Fibroblast of the conjunctiva (primary cell): ENCODE measurements at regions not wholly inside any gene's neighbourhood (a gene's known extent, or its start where the extent isn't known, plus 50 kb on each side); places are given as distances from the start of the nearest gene placed in this dataset.

Experiments
- DNase-seq: peaks from one replicate; pipeline ENCODE4 v3.0.0-alpha.2; 2010; ENCODE audit warnings: low read depth

DNA sequence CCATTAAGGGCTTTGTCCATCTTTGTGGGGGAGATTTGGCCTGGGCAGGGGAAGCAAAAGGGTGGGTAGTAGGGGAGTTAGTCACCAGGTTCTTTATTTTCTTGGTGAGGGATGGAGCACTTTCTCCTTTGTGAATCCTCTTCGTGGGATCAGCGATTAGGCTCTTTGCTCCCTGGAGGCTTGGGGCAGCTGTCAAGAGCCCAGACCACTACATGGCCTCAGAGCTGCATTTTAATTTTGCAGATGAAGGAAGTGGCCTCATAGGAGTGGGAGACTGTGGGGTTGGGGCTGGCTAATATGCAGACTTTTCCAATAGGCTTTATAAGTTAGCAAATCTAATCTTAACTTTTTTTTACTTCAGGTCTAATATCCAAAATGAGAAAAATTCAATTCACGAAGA, 168.1 kb upstream of the DEFB112 start:
- no peak for DNase-seq

DNA sequence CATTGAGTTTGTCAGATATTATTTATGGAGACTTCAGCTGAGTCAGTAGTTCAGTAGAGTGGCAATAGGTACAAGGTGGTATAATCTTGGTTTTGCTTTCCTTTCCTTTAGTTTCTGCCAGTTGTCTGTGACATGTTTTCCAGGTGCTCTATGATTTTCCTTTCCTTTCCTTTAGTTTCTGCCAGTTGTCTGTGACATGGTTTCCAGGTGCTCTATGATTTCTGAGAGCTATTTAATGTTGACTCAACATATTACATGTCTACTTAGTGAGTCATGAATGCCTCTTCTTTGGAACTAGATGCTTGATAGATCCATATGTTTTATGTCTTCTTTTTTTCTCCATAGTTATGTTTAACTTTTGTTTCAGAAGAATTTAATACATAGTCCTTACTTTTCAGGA, 186.4 kb upstream of the DEFB112 start:
- no peak for DNase-seq

DNA sequence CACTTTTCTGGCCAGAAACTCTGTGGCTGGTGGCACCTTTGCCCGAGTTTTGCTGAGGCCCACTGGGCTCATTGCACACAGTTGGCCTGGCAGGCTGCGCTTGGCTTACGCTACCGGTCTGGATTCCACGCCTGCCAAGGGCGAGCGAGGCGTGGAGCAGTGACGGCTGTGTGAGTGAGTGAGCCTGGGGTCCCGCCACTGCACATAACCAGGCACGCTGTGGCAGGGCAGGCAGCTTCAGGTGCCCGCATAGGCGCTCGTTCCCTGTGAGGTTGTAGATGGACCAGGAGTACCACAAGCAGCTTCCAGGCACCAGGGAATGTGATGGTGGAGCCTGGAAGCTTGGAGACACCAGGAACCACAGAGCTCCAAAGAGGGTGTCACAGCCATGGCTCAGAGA, 190.1 kb upstream of the DEFB112 start:
- DNase-seq = no peak

DNA sequence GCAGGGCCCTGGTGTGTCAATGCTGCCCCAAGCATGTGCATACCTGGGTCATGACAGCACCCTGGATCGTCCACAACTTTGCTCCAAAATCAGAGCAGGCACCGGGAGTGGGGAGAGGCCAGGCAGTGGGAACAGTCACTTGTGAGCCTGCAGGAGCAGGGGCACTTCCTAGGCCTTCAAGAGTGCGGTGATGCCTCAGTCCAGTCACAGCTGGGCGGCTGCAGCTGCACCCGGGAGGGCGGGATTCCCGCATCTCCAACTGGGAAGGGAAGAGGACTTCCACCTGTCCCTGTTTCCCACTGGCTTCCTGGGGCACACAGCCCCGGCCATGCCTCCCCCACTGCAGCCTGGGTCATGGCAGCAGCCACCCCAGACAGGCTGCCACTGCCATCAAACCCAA, 191.3 kb upstream of the DEFB112 start:
- DNase-seq = no peak

DNA sequence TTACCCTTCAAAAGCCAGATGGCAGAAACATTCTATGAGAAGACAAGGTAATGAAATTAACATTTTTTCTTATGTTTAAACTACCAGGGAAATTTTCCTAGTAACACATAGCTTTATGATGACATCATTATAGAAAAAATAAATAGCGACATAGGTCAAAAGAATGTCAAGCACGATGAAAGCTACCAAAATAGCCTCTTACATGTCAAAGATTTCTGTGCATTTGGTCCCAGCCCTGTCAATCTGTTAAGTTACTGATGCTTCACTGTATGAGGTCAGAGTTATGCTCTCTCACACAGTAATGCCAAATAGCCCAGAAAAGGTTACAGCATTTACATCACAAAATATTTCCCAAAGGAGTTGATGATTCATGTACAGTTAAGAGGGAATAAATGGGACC, 199.8 kb upstream of the DEFB112 start:
- DNase-seq = no peak

DNA sequence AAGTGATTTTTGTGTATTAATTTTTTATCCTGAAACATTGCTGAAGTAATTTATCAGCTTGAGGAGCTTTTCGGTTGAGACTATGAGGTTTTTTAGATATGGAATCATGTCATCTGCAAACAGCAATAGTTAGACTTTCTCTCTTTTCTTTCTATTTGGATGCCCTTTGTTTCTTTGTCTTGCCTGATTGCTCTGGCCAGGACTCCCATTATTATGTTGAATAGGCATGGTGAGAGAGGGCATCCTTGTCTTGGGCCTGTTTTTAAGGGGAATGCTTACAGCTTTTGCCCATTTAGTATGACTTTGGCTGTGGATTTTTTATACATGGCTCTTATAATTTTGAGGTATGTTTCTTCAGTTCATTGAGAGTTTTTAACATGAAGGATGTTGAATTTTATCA, 207.6 kb upstream of the DEFB112 start:
- DNase-seq = no peak

DNA sequence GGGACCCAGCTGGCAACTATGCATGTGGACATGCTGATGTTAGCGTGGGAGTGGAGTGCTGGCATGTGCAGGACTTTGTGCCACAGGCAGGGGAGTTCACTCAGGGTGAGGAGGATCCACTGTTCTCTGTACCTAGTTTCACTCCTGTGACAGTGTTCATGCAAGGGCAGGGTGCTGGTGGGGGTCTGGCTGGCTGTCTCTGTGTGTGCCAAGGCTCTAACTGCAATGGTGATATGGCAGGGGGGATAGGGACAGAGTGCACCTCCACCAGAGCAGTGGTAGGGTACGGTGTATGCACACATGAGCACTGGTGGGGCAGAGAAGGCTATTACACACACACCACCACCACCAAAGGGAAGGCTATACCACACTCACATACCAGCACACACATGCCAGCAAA, 210.2 kb upstream of the DEFB112 start:
- DNase-seq = no peak

DNA sequence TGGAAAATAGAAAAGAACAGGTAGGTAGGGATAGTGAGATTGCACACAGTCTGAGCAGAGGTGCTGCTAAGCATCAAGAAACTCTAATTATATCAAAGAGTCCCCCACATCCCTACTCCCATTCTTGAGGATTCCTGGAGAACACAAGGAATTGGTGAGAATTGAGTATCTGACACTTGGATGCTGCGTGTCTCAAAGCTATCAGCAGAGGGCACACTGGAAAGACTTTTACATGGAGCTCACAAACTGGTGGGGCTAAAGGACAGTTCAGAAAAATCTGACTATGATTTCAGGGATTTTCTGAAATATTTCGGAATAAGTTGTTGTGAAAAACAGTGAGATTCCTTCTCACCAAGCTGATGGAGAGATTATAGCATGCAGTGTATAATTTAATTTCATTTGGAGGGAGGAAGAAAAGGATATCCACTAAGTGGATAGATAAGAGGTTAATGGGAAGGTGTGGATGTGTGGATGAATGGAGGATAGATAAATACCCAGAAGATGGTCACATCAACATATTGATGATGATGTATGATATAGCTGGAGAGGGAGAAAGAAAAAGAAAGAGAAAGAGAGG, 215.4 kb upstream of the DEFB112 start:
- DNase-seq = no peak

DNA sequence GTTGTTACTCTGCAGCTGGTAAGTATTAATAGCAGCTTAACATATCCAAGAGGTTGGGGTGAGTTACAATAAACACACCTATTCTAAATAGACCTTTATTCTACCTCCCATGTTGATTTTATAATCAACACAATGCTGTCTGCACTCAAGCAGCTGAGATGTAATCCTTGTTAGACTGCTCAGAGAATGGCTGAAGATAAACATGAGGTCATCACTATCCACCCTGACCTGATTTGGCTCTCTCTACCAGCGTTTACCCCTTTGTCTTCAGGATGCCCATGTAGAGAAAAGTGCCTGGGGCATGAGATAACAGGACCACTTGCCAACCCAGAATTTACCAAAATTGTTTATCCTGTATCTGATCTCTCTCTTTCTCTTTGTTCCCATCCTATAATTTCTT, 220.7 kb upstream of the DEFB112 start:
- DNase-seq = no peak

DNA sequence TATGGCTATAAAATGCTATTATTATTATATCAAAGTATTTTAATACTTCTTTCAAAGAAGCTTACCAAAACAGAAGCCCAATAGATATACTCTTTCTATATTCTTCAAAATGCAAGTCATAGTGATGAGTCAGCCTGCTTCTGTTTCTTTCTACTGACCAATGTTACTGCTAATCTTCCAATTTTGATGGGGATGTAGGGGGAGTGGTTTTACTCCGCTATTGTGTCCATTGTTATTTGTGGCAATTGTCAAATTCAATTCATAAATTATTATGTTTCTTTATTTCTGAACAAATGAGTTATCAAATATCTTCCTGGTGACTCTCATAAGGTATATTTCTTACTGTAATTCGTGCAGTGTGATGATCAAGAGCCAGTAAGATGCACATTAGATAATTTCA, 221.5 kb upstream of the DEFB112 start:
- DNase-seq = no peak

DNA sequence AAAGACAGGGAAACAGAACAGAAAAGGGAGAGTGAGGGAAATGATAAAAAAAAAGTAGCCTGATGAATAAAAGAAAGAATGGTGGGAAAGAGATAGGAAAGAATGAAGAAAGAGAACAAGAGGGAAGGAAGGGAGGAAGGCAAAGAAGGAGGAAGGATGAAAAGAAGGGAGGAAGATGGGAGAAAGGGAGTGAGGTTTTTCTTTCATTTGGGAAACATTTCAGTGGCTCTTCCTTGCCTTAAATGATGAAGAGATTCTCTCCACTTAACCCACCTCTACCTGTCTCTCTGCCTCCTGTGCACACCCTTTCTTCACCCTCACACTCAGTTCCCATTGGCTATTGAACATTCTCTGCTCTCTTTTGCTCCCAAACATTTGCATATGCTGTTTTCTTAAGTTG, 222.1 kb upstream of the DEFB112 start:
- no peak for DNase-seq

DNA sequence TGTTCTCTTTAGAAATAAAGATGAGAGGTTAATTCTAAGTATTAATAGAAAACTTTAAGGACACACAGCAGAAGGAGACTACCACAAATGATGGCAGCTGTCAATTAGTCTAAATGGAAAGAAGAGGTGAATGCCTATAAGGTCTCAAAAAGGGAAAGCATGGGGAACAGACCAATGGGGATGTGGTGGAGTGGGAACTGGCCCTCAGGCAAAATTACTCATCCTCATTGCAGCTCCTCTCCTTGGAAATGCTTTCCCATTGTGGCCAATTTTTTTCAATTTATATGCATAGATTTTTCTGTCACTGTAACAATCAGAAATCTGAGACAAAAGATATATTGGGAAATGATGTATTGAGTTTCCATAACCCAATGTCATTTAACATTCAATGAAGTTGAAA, 222.9 kb upstream of the DEFB112 start:
- DNase-seq = no peak

DNA sequence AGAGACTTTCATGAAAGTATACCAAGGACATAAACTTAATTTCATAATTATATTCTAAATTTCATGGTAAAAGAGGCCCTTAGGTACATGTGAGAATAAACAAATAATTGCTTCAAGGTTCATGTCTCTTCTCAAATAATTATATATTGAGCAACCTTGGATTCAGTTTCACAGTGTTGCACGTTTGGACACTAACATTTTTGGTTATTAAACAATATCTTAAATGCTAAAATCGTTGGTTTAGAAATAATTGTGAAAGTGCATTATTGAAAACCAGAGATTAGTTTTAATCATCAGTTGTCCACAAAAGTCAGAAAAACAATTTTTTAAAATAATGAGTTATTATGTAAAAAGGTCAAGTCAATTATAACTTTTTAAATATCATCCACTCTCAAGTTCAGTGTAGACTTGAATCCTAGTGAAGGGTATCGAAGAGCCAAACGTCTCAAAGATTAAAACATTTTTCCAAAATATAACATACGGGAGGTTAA, 227.1 kb upstream of the DEFB112 start:
- DNase-seq = no peak

DNA sequence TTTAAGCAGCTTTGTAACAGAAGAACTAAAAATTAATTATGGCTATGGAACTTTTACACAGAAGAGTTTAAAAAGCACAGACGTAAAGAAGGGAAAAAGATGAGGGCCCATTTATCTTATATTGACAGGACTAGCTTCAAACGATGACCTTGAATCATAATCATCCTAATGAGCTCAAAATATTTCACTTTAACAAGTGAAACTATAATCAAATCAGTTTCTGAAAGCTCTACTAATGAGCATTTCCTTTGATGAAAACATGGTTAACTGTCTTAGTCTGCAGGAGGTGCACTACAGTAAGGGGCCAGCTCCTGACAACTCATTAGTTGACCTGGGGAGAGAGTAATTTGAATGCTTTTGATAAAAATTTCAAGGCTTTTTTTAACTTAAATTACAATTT, 228.0 kb upstream of the DEFB112 start:
- DNase-seq = no peak

DNA sequence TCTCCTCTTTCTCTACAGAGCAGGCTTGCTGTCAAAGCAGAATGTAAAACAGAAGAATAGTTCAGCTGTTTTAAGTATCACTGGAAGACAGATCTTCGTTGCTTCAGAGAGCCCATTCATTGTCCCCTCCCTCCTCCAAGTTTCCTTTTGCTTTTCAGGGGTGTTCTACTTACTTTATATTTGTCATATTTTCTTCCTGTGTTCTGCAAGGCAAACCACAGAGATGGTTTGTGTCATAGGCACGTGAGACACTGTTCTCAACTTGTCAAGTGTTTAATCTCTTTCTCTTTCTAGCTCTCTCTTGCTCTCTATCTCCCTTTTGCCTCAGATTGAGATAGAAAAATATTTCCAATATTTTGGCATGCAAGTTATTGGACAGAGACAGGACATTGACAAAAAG, 228.9 kb upstream of the DEFB112 start:
- no peak for DNase-seq

DNA sequence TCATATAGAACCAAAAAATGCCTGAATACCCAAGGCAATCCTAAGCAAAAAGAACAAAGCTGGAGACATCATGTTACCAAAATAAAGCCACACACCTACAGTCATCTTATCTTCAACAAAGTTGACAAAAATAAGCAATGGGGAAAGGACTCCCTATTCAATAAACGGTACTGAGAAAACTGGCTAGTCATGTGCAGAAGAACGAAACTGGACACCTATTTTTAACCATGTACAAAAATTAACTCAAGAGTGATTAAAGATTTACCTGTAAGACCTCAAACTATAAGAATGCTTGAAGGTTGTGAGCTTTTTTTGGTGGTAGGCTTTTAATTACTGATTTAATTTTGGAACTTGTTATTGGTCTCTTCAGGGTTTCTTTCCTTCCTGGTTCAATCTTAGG, 236.0 kb upstream of the DEFB112 start:
- no peak for DNase-seq

DNA sequence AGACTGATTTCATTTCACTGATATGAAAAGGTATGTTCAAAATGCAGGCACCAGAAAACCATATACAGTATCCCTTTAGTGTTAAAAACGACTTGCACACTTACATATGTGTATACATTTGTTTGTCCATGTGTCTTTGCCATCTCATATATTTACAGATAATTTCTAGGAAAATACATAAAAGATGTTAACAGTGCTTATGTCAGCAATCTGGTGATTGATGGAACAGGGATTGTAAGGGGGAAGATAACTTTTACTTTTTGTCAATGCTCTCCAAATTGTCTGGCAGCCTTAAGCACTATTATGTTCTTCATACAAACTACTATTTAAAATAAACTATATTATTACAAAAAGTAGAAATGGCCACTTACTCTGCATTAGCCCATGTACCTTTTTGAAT, 238.5 kb upstream of the DEFB112 start:
- no peak for DNase-seq

DNA sequence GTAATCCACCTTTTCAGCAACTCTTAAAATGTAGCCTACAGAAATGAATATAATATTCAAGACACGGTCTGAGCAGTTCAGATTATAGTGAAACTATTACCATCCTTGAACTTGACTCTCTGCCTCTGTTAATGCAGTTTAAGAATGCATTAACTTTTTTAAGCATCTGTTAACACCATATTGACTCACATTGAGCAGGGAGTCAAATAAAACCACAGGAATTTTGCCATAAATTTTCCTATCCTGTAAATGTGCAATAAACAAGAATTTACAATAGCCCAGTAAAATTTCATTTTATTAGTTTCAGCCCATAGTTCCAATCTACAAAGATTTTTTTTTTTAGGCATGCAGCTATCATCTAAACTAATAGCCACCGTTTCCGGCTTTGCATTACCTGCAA, 239.2 kb upstream of the DEFB112 start:
- DNase-seq = no peak

DNA sequence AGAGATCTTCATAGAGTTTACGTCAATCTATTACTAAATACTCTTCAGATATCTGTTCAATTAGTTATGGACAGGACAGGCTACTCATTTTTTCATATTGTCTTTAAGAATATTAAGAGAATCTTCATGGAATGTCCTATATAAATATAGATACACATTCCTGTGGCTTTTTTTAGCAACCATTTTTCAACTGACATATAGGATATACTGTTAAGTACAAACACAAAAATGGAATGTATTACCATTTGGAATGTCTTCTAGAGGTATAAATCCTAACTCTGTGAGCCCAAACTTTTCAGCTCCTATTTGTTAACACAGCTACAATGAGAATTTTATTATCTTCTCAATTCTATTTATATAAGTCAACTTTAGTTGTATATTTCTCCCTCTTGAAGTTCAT, 239.6 kb upstream of the DEFB112 start:
- no peak for DNase-seq

DNA sequence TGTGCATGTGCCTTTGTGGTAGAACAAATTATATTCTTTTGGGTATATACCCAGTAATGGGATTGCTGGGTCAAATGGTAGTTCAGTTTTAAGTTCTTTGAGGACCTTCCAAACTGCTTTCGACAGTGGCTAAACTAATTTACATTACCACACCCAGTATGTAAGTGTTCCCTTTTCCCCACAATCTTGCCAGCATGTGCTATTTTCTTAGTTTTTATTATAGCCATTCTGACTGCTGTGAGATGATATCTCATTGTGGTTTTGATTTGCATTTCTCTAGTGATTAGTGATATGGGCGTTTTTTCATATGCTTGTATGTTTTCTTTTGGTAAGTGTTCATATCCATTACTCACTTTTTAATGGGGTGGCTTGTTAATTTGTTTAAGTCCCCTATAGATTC, 251.6 kb upstream of the DEFB112 start:
- DNase-seq = no peak

DNA sequence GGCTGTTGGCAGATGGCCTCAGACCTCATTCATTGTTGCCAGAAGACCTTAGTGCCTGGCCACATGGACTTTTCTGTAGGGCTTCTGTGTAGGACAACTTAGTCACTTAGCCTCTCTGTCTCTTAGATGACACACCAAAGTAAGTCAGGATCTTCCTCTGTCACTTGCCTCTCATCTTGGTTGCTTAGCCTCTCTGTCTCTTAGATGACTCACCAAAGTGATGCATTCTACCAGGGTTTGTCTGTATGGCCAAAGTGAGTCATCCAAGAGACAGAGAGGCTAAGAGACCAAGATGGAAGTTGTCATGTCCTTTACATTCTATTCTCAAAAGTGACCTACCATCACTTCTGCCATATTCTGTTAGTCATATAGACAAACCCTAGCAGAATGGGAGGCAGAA, 255.9 kb upstream of the DEFB112 start:
- DNase-seq = no peak

DNA sequence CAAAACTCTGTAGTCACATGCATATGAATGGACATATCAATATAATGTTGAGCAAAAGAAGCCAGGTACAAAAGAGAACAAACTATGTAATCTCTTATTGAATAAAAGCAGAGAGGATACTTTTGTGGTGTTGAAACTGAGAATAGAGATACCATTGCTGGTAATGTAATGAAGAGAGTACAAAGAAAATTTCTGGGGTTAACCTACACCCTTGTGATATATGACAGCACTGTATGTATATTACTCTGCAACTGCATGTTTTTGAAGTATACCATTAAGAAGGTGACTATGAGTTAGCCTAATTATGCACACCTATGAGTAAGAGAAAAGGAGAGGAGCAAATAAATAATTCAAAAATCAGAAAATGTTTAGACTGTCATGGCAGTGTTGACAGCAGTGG, 268.8 kb upstream of the DEFB112 start:
- DNase-seq = no peak

DNA sequence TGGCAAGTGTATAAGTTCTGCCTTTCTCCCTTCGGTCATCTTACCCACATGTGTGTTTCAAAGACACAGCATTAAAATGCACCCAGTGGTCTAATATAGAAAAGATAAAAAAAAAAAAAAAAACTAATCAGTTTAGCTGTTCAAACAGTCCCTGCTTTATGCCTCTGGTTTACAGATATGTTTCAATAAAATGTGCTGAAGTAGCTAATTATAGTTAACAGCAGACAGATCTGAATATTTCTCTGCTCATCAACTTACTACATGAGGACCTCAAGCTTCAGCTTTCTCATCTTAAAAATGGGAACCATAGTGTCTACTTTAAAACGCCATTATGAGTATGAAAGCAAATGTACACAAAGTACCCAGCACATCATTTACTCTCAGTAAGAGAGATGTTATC, 280.6 kb upstream of the DEFB112 start:
- DNase-seq = no peak

DNA sequence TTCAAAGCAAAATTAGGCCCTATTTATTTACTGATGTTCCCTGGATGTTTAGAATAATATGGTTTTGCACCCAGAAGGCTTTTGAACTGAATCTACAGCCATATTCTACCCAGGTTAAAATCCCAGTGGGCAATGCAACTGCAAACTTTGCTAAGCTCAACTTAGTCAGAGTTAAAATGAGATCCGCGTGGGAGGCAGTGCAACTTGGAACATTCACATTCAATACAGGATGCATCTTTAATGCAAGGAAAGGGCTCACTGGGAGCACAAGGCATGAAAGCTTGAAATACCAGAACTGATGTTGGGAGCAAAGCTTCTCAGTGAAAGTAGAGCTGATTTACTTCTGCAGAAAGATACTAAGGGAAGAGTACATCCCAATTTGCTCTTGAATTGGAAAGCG, 281.2 kb upstream of the DEFB112 start:
- no peak for DNase-seq

DNA sequence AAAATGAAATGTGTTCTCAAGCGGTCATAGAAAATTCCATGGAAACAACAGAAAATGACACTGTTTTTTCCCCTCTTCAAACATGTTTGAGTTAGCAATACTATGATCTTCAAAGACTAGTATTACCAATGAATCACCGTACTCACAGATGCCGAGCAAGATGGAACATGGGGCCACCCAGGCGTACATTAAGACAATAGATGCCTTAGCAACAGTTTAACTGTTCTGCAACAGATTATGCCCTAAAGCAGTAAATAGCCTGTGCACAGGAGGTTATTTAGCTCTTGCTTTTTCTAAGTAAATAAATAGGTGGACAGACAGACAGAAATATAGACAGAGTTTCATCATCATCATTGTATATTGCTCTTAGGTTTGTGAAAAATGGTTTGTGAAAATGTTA, 284.0 kb upstream of the DEFB112 start:
- DNase-seq = no peak
